Activated T-cell treated with anti-CD3 and anti-CD28 coated beads, Interleukin-2, amount 50 U/mL, for 24 hours (primary cell): ENCODE measurements at regions not wholly inside any gene's neighbourhood (a gene's known extent, or its start where the extent isn't known, plus 50 kb on each side); places are given as distances from the start of the nearest gene placed in this dataset.
"Not testable (repeated sequence)": the region's sequence is repeated elsewhere in the genome, so short reads cannot be mapped to it uniquely, and the experiment has no call there.

Experiments used
- DNase-seq: peaks from one replicate; pipeline ENCODE4 v3.0.0-alpha.2; 2020
- H3K27ac Mint-ChIP-seq: 2 replicates; pipeline ENCODE4 v1.8.0; 2020; ENCODE audit warnings: mild to moderate bottlenecking, mixed read lengths
- H3K27me3 Mint-ChIP-seq: 2 replicates; pipeline ENCODE4 v1.8.0; 2020; ENCODE audit warnings: mixed read lengths
- H3K36me3 Mint-ChIP-seq: 2 replicates; pipeline ENCODE4 v1.8.0; 2020; ENCODE audit warnings: low read depth, mixed read lengths
- H3K4me1 Mint-ChIP-seq: 2 replicates; pipeline ENCODE4 v1.8.0; 2020; ENCODE audit warnings: low read depth, mixed read lengths
- H3K4me3 Mint-ChIP-seq: 2 replicates; pipeline ENCODE4 v1.8.0; 2020; ENCODE audit warnings: mild to moderate bottlenecking, moderate library complexity, mixed read lengths
- H3K9me3 Mint-ChIP-seq: 2 replicates; pipeline ENCODE4 v1.8.0; 2020; ENCODE audit warnings: mixed read lengths

DNA sequence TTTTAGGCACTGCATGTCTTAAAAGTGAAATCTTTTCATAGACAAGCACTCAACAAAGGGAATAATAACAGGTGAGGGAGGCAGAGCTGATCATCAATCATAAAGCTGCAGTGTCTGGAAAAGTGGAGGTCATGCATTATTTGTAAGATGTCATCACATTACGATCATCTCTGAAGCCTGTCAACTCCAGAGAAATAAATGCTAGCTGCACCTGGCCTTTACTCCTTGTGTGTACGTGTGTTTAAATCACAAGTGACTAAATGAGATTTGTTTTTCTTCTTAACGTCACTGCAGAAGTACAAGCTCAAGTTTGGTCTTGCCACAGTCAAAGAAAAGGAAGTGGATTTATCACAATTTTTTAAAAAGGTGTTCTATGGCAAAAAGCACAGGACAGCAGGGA, 275.5 kb upstream of the SGK1 start:
- no peaks in the 10 kb centered on the region for H3K36me3 Mint-ChIP-seq
- no peaks in the 10 kb centered on the region for H3K27me3 Mint-ChIP-seq
- no peaks in the 10 kb centered on the region for H3K9me3 Mint-ChIP-seq
- no peak overlapping the region for H3K27ac Mint-ChIP-seq
- no peak for DNase-seq
- no peak overlapping the region for H3K4me3 Mint-ChIP-seq
- H3K4me1 Mint-ChIP-seq = no peaks in the 10 kb centered on the region

DNA sequence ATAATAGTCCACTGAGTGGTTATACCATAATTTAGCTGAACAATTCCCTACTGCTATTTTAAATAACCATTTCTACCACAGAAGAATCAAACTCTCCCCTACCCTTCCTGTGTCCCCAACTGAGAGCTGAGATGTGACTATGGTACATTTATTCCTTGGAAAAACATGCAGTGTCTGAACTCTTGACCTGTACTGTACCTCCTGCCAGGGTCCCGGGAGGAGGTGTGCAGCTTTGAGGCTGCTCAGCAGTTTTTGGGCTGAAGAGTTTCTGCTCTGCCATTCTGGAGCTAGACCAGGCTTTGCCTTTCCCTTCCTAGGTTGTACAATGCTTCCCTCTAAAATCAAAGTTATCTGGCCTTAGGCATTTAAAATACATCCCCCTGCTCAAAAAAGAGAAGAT, 275.1 kb upstream of the SGK1 start:
- Mint-ChIP-seq H3K27ac (no peak overlapping the region), H3K27me3 (no peaks in the 10 kb centered on the region), H3K9me3 (no peaks in the 10 kb centered on the region), H3K36me3 (no peaks in the 10 kb centered on the region), H3K4me1 (no peaks in the 10 kb centered on the region), H3K4me3 (no peak overlapping the region)
- DNase-seq = no peak

DNA sequence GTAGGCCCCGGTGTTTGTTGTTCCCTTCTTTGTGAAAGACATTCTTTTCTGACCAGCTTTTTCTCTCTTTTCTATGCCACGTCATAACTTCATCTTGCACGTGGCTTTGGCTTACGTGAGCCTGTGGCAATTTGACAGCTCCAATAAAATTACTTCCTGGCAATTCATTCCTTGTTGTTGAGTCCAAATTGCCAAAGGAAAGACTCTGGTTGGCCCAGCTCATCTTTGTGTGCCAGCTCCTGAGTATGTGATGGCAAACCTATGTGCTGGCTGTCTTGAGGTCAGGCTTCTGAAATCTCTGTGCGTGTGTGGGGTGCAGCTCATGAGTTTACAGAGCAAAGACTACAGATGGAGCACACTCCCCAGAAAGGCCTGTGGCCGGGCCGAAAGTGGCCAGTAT, 272.5 kb upstream of the SGK1 start:
- H3K36me3 Mint-ChIP-seq = no peaks in the 10 kb centered on the region
- H3K27me3 Mint-ChIP-seq = no peaks in the 10 kb centered on the region
- H3K4me1 Mint-ChIP-seq = no peaks in the 10 kb centered on the region
- DNase-seq = no peak
- H3K27ac Mint-ChIP-seq = no peak overlapping the region
- no peaks in the 10 kb centered on the region for H3K9me3 Mint-ChIP-seq
- H3K4me3 Mint-ChIP-seq = no peak overlapping the region

DNA sequence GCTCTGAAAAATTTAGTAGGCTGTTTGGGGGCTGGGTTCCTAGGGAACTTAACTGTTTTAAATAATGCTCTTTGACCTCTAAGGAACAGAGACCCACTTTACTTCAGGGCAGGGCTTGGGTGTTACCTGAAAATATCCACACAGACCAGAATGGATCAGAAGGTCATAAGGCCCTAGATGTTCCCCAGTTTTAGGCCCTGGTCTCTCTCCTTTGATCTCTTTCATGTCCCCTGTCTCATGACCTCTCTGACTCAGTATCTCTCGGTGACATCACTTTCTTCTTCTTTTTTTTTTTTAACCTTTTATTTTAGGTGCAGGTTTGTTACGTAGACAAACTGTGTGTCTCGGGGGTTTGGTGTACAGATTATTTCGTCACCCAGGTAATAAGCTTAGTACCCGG, 272.1 kb upstream of the SGK1 start:
- Mint-ChIP-seq H3K27ac (no peak overlapping the region), H3K4me1 (no peaks in the 10 kb centered on the region), H3K36me3 (no peaks in the 10 kb centered on the region), H3K9me3 (no peaks in the 10 kb centered on the region), H3K4me3 (no peak overlapping the region), H3K27me3 (no peaks in the 10 kb centered on the region)
- no peak for DNase-seq

DNA sequence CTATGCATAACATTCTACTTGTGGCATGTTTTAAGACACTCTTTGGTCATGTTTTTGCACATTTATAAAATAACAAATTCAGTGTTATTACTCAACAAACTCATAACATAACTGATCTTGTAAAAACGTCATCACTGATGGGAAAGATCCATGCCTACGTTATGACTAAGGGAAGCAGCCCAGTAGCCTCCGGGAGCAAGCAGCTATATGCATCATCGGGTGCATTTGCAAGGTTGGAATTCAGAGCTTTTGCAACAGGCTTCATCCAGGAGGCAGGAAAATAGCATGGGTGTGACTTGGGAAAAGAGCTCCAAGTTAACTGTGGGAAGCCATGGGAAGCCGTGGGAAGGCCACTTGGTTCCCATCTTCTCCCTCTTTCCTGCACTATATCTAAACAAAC, 271.6 kb upstream of the SGK1 start:
- Mint-ChIP-seq H3K4me3 (no peak overlapping the region), H3K9me3 (no peaks in the 10 kb centered on the region), H3K4me1 (no peaks in the 10 kb centered on the region), H3K27ac (no peak overlapping the region), H3K27me3 (no peaks in the 10 kb centered on the region), H3K36me3 (no peaks in the 10 kb centered on the region)
- DNase-seq = no peak

DNA sequence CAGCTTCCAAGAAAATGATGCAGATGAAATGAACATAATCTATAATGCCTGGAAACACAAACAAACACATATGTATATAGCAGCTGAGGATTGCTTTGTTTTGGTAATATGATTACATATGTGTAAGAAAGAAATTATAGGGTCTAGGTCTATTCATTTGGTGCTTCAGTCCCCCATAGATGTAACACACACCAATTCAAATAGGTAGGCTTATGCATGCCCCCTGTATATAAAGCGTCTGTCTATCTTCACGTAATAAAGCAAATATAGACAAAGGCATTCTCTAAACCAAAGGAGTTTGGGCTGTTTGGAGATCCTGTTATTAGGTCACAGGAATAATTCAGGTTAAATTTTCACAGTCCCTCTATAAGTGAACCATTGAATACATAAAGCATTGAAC, 270.4 kb upstream of the SGK1 start:
- H3K27ac Mint-ChIP-seq = no peak overlapping the region
- no peak overlapping the region for H3K4me3 Mint-ChIP-seq
- no peaks in the 10 kb centered on the region for H3K4me1 Mint-ChIP-seq
- no peaks in the 10 kb centered on the region for H3K27me3 Mint-ChIP-seq
- no peaks in the 10 kb centered on the region for H3K36me3 Mint-ChIP-seq
- DNase-seq = no peak
- H3K9me3 Mint-ChIP-seq = no peaks in the 10 kb centered on the region

DNA sequence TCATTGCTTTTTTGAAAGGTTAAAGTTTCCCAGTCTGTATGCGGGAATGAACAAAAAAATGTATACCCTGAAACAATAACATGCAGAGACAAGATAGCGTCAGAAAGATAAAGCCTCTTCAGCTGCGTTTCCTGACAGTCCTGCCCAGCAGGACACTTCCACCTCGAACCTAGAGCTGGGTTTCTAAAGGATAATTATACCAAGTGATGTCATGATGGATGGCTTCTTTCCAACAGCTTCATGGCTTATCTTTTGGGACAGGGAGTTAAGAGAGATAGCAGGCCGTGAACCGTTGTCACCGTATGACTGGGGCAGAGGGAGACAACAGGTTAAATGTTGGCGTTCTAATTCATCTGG, 267.6 kb upstream of the SGK1 start:
- H3K4me1 Mint-ChIP-seq = no peaks in the 10 kb centered on the region
- H3K27me3 Mint-ChIP-seq = no peaks in the 10 kb centered on the region
- no peak overlapping the region for H3K4me3 Mint-ChIP-seq
- no peak for DNase-seq
- H3K36me3 Mint-ChIP-seq = no peaks in the 10 kb centered on the region
- H3K9me3 Mint-ChIP-seq = no peaks in the 10 kb centered on the region
- H3K27ac Mint-ChIP-seq = no peak overlapping the region

DNA sequence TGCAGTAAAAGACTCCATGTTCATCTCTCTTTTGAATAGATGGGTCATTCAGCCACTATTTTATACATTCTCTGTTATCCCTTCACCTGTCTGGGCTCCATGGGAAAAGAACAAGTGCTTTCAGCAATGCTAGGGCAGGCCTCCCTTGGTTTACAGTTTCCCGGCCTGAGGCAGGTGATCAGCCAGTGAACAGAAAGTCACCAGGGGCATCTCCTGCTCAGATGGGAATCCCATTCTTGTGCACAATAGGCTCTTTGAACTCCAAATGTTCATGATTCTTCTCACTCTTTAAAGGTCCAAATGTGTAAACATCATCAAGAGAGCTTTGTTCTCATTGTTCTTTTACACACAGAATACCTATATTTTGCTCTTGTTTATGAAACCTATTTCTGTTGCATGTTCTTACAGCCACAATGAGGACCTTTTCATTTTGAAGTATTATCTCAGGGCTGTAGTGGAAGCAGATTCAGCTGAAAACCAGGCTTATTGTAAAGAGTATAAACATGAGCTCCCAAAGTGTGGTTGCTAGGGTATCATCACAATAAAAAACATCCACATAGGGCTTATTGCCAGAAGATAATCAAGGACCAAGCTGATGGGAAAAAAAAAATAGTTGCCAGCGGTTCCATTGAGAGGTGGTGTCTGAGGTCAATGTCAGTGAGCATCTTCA, 267.1 kb upstream of the SGK1 start:
- DNase-seq = no peak
- H3K9me3 Mint-ChIP-seq = no peaks in the 10 kb centered on the region
- no peaks in the 10 kb centered on the region for H3K36me3 Mint-ChIP-seq
- no peak overlapping the region for H3K4me3 Mint-ChIP-seq
- H3K27ac Mint-ChIP-seq = no peak overlapping the region
- H3K4me1 Mint-ChIP-seq = no peaks in the 10 kb centered on the region
- H3K27me3 Mint-ChIP-seq = no peaks in the 10 kb centered on the region

DNA sequence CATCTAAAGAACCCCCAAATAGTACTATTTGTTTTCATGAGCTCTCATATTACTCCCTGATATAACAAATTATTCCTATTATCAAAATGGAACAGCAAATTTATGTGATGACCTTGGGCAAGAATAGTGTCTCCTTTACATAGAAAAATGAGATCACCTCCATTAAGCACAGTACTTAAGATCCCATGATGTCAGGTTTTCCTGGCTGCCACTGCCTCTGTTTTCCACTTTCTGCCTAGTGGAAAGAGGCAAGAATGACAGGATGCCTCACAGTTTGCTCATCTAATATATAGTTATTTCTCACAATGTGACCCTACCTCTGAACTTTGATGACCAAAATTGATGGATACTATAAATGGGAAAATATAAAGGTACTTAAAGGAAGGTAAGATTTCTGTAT, 260.1 kb upstream of the SGK1 start:
- Mint-ChIP-seq H3K27me3 (no peaks in the 10 kb centered on the region), H3K4me1 (no peaks in the 10 kb centered on the region), H3K27ac (no peak overlapping the region), H3K9me3 (no peaks in the 10 kb centered on the region), H3K4me3 (no peak overlapping the region), H3K36me3 (no peaks in the 10 kb centered on the region)
- no peak for DNase-seq

DNA sequence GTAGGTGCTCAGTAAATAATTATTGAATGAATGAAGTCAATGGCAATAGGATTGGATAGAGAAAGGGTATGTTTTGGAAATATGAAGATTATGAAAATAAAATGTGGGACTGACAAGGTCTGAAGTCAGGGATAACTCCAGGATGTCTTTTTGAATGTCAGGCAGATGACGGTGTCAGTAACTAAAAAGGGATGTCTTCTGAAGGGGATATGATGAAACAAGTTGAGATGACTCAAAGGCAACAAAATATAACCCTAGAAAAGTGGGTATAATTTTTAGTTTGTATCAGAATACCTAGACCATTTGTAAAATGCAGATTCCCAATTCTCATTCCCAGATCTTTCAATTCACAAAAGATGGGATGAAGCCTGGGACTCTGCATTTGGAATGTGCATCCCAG, 257.3 kb upstream of the SGK1 start:
- H3K36me3 Mint-ChIP-seq = no peaks in the 10 kb centered on the region
- H3K9me3 Mint-ChIP-seq = no peaks in the 10 kb centered on the region
- peaks cover 1% of the 10 kb centered on the region for H3K4me1 Mint-ChIP-seq
- H3K4me3 Mint-ChIP-seq = no peak overlapping the region
- no peaks in the 10 kb centered on the region for H3K27me3 Mint-ChIP-seq
- no peak for DNase-seq
- H3K27ac Mint-ChIP-seq = no peak overlapping the region

DNA sequence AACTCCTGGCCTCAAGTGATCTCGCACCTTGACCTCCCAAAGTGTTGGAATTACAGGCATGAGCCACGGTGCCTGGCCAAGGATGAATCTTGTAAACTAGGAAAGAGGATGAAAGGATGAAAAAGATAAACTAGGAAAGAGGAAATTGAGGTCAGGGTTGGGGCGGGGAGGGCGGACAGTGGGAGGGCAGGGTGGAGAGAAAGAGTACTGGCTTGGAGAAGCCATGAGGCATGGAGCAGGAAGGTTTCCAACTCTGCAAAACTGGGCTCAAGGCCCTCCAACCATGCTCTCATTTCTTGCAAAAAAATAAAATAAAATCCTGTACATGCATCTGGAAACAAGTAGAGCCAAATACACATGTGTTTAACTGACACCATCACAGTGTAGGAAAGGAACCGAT, 256.6 kb upstream of the SGK1 start:
- H3K27me3 Mint-ChIP-seq = no peaks in the 10 kb centered on the region
- no peaks in the 10 kb centered on the region for H3K9me3 Mint-ChIP-seq
- H3K36me3 Mint-ChIP-seq = no peaks in the 10 kb centered on the region
- H3K4me3 Mint-ChIP-seq = no peak overlapping the region
- H3K4me1 Mint-ChIP-seq = peaks cover 9% of the 10 kb centered on the region
- H3K27ac Mint-ChIP-seq = no peak overlapping the region
- no peak for DNase-seq

DNA sequence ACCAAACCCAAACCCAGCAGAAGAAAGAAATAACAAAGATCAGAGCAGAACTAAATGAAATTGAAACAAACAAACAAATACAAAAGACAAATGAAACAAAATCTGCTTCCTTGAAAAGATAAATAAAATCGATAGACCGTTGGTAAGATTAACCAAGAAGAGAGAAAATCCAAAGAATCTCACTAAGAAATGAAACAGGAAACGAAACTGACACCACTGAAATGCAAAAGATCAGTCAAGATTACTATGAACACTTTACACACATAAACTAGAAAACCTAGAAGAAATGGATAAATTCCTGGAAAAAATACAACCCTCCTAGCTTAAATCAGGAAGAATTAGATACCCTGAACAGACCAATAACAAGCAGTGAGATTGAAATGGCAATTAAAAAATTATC, 252.1 kb upstream of the SGK1 start:
- not testable (repeated sequence) for H3K36me3 Mint-ChIP-seq, H3K4me3 Mint-ChIP-seq, DNase-seq, H3K27me3 Mint-ChIP-seq, H3K27ac Mint-ChIP-seq, H3K9me3 Mint-ChIP-seq
- H3K4me1 Mint-ChIP-seq = peaks cover 15% of the 10 kb centered on the region

DNA sequence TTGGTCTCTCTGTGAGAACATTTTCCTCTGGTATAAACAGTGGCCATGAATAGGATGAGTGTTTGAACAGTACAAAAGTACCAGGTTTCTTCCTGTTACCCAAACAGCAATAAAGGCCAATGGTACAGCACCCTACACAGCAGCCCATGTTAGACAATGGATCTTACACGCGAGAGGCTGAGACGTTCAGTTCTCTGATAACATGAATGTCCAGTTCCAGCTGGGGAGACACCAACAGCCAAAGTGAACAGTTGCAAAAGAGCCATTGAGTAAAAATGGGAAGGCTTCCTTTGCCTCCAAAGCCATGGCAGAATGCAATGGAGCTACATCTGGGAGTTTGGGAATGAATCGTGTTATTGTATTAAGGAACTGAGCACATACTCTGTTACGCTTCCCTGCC, 246.8 kb upstream of the SGK1 start:
- H3K4me3 Mint-ChIP-seq = no peak overlapping the region
- H3K27me3 Mint-ChIP-seq = no peaks in the 10 kb centered on the region
- H3K27ac Mint-ChIP-seq = no peak overlapping the region
- DNase-seq = no peak
- H3K9me3 Mint-ChIP-seq = no peaks in the 10 kb centered on the region
- H3K4me1 Mint-ChIP-seq = peaks cover 11% of the 10 kb centered on the region
- no peaks in the 10 kb centered on the region for H3K36me3 Mint-ChIP-seq

DNA sequence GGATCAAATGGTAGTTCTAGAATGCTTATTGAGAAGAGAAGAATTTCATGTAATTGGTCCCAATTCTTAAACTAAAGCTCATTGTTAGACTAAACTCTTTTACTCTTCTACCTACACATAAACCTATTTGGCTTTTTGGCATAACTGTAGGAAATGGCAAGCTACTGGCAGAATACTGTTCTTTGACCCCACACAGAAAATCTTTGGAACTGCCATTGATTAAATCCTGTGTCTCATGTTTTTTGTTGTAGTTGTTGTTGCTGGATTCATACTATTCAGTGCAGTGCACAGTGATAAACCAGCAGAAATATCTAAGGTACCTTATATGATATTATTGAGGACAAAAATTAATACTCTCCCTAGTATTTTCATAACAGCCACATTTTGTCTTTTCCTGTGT, 242.1 kb upstream of the SGK1 start:
- Mint-ChIP-seq H3K4me1 (peaks cover 3% of the 10 kb centered on the region), H3K36me3 (no peaks in the 10 kb centered on the region), H3K9me3 (peaks cover 2% of the 10 kb centered on the region), H3K4me3 (no peak overlapping the region), H3K27me3 (no peaks in the 10 kb centered on the region), H3K27ac (no peak overlapping the region)
- DNase-seq = no peak

DNA sequence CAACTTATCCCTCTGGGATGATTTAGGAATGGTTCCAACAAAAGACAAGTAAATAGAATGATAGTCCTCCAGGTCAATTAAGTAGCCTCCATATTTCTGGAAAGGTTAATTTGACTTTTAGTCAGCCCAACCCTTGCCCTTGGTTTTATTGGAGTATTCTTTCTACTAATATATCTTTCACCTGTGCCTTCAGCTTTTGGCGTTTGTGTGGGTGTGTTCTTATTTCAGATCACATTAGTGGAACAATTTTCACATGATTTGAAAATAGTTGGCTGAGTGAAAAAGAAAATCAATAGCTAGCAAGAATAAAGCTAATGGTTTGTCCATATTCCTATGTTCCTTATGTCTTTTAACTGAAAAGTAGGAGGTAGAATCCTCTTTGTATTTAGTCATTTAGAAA, 239.6 kb upstream of the SGK1 start:
- Mint-ChIP-seq H3K4me1 (peaks cover under 1% of the 10 kb centered on the region), H3K27me3 (no peaks in the 10 kb centered on the region), H3K4me3 (no peak overlapping the region), H3K36me3 (no peaks in the 10 kb centered on the region), H3K27ac (no peak overlapping the region), H3K9me3 (peaks cover 2% of the 10 kb centered on the region)
- no peak for DNase-seq

DNA sequence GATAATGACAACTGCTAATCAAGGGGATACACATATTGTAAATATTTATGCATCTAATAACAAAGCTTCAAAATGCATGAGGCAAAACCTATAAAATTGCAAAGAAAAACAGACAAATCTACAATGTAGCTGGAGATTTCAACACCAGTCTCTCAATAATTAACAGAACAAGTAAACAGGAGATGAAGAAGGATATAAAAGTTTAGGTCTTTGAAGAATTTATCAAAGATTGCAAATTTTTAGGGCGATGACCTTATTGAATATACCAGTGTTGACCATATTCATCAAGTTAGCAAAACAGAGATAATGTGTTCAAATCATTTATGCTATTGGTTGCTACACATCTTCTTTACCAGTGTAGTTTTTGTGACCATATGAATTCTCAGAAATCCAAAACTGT, 237.8 kb upstream of the SGK1 start:
- Mint-ChIP-seq H3K4me1 (no peaks in the 10 kb centered on the region), H3K27me3 (no peaks in the 10 kb centered on the region), H3K4me3 (no peak overlapping the region), H3K9me3 (peaks cover 2% of the 10 kb centered on the region), H3K27ac (no peak overlapping the region), H3K36me3 (no peaks in the 10 kb centered on the region)
- no peak for DNase-seq
